Sigmoid colon (tissue), 6 donors: ENCODE measurements at regions not wholly inside any gene's neighbourhood (a gene's known extent, or its start where the extent isn't known, plus 50 kb on each side); places are given as distances from the start of the nearest gene placed in this dataset.

Experiments used
- DNase-seq: peaks from one replicate; pipeline ENCODE4 v3.0.0-alpha.2; 2019
- H3K27ac ChIP-seq, 4 donors: fragments of 200-600 bp; sonication (generic); one replicate each; pipeline ENCODE4 v1.5.1; 2016 to 2019; ENCODE audit warnings: mild to moderate bottlenecking in 1 of 4
- H3K27me3 ChIP-seq, 3 donors: fragments of 200-600 bp; sonication (generic); one replicate each; pipeline ENCODE4 v1.5.1; 2019; ENCODE audit warnings: mild to moderate bottlenecking in 1 of 3
- H3K36me3 ChIP-seq, 4 donors: fragments of 200-600 bp; sonication (generic); one replicate each; pipeline ENCODE4 v1.5.1; 2016 to 2019
- H3K4me1 ChIP-seq, 4 donors: fragments of 200-600 bp; sonication (generic); one replicate each; pipeline ENCODE4 v1.5.1; 2017 to 2019
- H3K4me3 ChIP-seq, 4 donors: fragments of 200-600 bp; sonication (generic); one replicate each; pipeline ENCODE4 v1.5.1; 2017 to 2019; ENCODE audit warnings: mild to moderate bottlenecking in 2 of 4, moderate library complexity in 1 of 4
- H3K9me3 ChIP-seq, 4 donors: fragments of 200-600 bp in 3 of 4; sonication (generic) in 3 of 4; one replicate each; pipeline versions ENCODE4 v1.5.1 to v1.6.1; 2013 to 2019
- CTCF ChIP-seq, 4 experiments: fragments of 450-650 bp in 3 of 4; fragments of 200-600 bp in 1 of 4; IDR thresholded peaks; one replicate each; pipeline ENCODE4 v1.5.1; 2016 to 2019; ENCODE audit warnings: antibody characterized with exemption in 4 of 4, mild to moderate bottlenecking in 3 of 4, moderate library complexity in 2 of 4
- EP300 ChIP-seq, 4 donors: sonication (generic); formaldehyde crosslinking; IDR thresholded peaks; one replicate each; pipeline ENCODE4 v1.6.1; 2017; ENCODE audit warnings: antibody characterized with exemption in 4 of 4
- POLR2A ChIP-seq, 2 donors: fragments of 450-650 bp; IDR thresholded peaks; one replicate each; pipeline ENCODE4 v1.6.1; 2016; ENCODE audit warnings: antibody characterized with exemption in 2 of 2, mild to moderate bottlenecking in 2 of 2, moderate library complexity in 2 of 2
- POLR2AphosphoS5 ChIP-seq, 4 donors: sonication (generic); formaldehyde crosslinking; IDR thresholded peaks; one replicate each; pipeline ENCODE4 v1.6.1; 2017; ENCODE audit warnings: antibody characterized with exemption in 4 of 4
- WGBS, 2 donors: extraction: QIAGEN DNeasy Blood & Tissue Kit; methylation state at CpG; one replicate each; pipeline ENCODE4 v1.1.7; 2013; 5-methylcytosine and 5-hydroxymethylcytosine counted together
- intact Hi-C: fragments of 100-400 bp; cut with DNase I; formaldehyde crosslinking; loops from one replicate; pipeline ENCODE4 v1.15.1; 2023
- donor health status: healthy with polysubstance abuse.
- donor health status: healthy.

- peaks cover 0 to 3% (median 2%) of the 10 kb centered on the region in 4 donors for H3K9me3 ChIP-seq
- no peak for DNase-seq
- peak overlapping the region; percentile 13 to 45 (median 34) for H3K27ac ChIP-seq
- H3K4me3 ChIP-seq: no peak overlapping the region
- WGBS, 2 donors: 88 to 90% methylated on average over 14 of the region's 14 CpGs
- no peaks in the 10 kb centered on the region for H3K4me1 ChIP-seq
- H3K36me3 ChIP-seq: no peaks in the 10 kb centered on the region
- no peaks in the 10 kb centered on the region for H3K27me3 ChIP-seq
- no peak for TF ChIP-seq POLR2A (IDR thresholded peaks at IDR 0.05)
- intact Hi-C loops: no loop called here
Measured at GRCh38 chr1:29417147-29417858, 181.0 kb downstream of the PTPRU start.

- no peaks in the 10 kb centered on the region for H3K36me3 ChIP-seq
- H3K27ac ChIP-seq: peak overlapping the region; percentile 13 to 45 (median 34)
- 52 to 62% methylated on average over 13 of the region's 13 CpGs for WGBS, 2 donors
- TF ChIP-seq POLR2AphosphoS5 (IDR thresholded peaks at IDR 0.05) (peak in 1 of 4 donors; percentile 2), POLR2A (IDR thresholded peaks at IDR 0.05) (no peak)
- H3K27me3 ChIP-seq: no peaks in the 10 kb centered on the region
- intact Hi-C loops: no loop called here
- H3K9me3 ChIP-seq: peaks cover 0 to 3% (median 2%) of the 10 kb centered on the region in 4 donors
- H3K4me1 ChIP-seq: no peaks in the 10 kb centered on the region
- no peak overlapping the region for H3K4me3 ChIP-seq
- no peak for DNase-seq
Measured at GRCh38 chr1:29416267-29417146, 180.2 kb downstream of the PTPRU start.

- 32 to 43% methylated on average over 3 of the region's 3 CpGs for WGBS, 2 donors
- DNase-seq: no peak
- no peak overlapping the region for H3K4me3 ChIP-seq
- H3K27me3 ChIP-seq: no peaks in the 10 kb centered on the region
- TF ChIP-seq CTCF (IDR thresholded peaks at IDR 0.05) (no peak), POLR2A (IDR thresholded peaks at IDR 0.05) (no peak), POLR2AphosphoS5 (IDR thresholded peaks at IDR 0.05) (no peak), EP300 (IDR thresholded peaks at IDR 0.05) (no peak)
- no peaks in the 10 kb centered on the region for H3K36me3 ChIP-seq
- H3K9me3 ChIP-seq: peaks cover 0 to 3% (median under 1%) of the 10 kb centered on the region in 4 donors
- H3K27ac ChIP-seq: no peak overlapping the region
- intact Hi-C loops: no loop called here
- H3K4me1 ChIP-seq: no peaks in the 10 kb centered on the region
Measured at GRCh38 chr1:29415861-29416260, 179.5 kb downstream of the PTPRU start.

- Histone ChIP-seq H3K27me3 (no peaks in the 10 kb centered on the region), H3K4me3 (no peak overlapping the region), H3K36me3 (no peaks in the 10 kb centered on the region), H3K27ac (no peak overlapping the region), H3K9me3 (no peaks in the 10 kb centered on the region), H3K4me1 (no peaks in the 10 kb centered on the region)
- no peak for TF ChIP-seq CTCF (IDR thresholded peaks at IDR 0.05)
- TF ChIP-seq POLR2A (IDR thresholded peaks at IDR 0.05): no peak
- no peak for TF ChIP-seq EP300 (IDR thresholded peaks at IDR 0.05)
- no peak for TF ChIP-seq POLR2AphosphoS5 (IDR thresholded peaks at IDR 0.05)
- intact Hi-C loops: no loop called here
- DNase-seq: no peak
- 38 to 49% methylated on average over 9 of the region's 9 CpGs for WGBS, 2 donors
Measured at GRCh38 chr1:29415156-29415830, 179.0 kb downstream of the PTPRU start.

GRCh38 chr1:29414086-29414485 lies 177.8 kb downstream of the PTPRU start:
- Histone ChIP-seq H3K4me1 (no peaks in the 10 kb centered on the region), H3K9me3 (no peaks in the 10 kb centered on the region), H3K36me3 (no peaks in the 10 kb centered on the region), H3K4me3 (no peak overlapping the region), H3K27me3 (peaks cover 0 to 2% (median 0%) of the 10 kb centered on the region in 3 donors), H3K27ac (no peak overlapping the region)
- intact Hi-C loops: no loop called here
- no peak for DNase-seq
- no peak for TF ChIP-seq POLR2A (IDR thresholded peaks at IDR 0.05)
- no peak for TF ChIP-seq CTCF (IDR thresholded peaks at IDR 0.05)
- TF ChIP-seq POLR2AphosphoS5 (IDR thresholded peaks at IDR 0.05): no peak
- no peak for TF ChIP-seq EP300 (IDR thresholded peaks at IDR 0.05)
- 46 to 67% methylated on average over 4 of the region's 4 CpGs for WGBS, 2 donors
